Stimulated activated CD4-positive, alpha-beta T cell treated with anti-CD3 and anti-CD28 coated beads, Interleukin-4, amount 100 ng/mL, for 1 hour (primary cell): ENCODE measurements at regions not wholly inside any gene's neighbourhood (a gene's known extent, or its start where the extent isn't known, plus 50 kb on each side); places are given as distances from the start of the nearest gene placed in this dataset.
"Not testable (repeated sequence)": the region's sequence is repeated elsewhere in the genome, so short reads cannot be mapped to it uniquely, and the experiment has no call there.

Experiments
- DNase-seq: peaks from one replicate; pipeline ENCODE4 v3.0.0-alpha.2; 2020

GRCh38 chr5:88090506-88090905, 178.1 kb downstream of the TMEM161B start:
- no peak for DNase-seq

DNA sequence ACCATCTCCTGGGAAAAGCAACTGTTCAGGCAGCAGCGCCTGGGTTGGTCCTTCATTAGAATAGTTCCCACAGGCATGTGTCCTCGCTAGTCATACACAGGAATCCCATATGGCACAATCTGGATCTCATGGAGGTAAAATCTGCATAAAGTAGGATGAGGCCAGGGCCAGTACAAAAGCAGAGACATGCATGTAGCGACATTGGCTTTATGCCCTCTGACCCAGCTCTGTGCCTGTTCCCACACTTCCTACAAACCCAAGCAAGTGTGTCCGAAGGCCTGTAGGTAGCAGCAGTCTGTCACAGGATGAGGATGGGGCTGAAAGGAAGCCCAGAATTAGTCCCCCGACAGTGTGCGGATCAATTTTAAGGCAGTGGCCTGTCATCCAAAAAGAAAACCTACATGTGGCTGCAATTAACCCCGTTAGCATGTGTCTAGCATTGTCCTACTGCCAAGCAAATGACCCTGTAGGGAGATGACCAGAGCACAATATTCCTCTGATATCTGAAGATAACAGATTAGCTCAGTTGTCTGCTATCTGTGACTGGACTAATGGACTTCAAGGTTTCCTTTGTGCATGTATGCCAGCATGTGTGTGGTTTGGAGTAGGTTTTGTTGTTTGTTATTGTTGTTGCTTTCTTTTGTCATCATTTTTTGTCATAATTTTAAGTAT, 178.8 kb downstream of the TMEM161B start:
- no peak for DNase-seq

DNA sequence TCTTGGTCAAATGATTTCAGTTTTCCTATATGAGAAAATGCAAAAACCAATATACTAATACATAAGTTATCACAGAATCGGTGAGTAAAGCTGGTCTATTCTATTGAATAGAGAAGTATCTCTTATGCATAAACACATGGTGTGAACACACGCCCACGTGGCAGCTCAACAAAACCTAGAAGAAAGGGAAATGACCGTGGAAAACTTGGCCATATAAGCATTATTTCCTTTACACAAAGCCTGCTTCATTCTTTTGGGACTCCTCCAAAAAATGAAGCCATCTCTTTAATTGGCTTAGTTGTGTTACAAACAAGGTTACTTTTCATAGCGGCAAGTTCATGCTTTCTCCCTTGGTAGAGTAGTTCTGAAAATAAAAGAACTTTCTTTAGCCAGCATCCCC, 183.2 kb downstream of the TMEM161B start:
- DNase-seq: no peak

GRCh38 chr5:88081877-88082276, 186.8 kb downstream of the TMEM161B start:
- DNase-seq: no peak

GRCh38 chr5:88063813-88064212, 204.8 kb downstream of the TMEM161B start:
- no peak for DNase-seq

DNA sequence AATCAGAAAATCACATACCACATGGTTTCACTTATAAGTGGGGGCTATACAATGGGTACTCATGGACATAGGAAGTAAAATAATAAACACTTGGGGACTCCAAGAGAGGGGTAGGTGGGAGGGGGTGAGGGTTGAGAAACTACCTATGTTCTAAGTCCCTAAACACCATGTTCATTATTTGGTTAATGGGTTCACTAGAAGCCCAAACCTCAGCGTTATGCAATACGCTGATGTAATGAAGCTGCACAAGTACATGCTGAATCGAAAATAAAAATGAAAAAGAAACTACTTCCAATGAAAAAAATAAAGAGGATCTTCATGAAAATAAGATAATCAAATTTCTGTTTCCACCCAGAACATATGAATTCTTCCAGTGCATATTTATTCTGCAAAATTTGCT, 208.5 kb downstream of the TMEM161B start:
- no peak for DNase-seq

- DNase-seq: no peak
Observed at GRCh38 chr5:88058625-88059024, 210.0 kb downstream of the TMEM161B start.

GRCh38 chr5:88052468-88052867, 216.2 kb downstream of the TMEM161B start:
- not testable (repeated sequence) for DNase-seq

GRCh38 chr5:88051148-88051547, 217.5 kb downstream of the TMEM161B start:
- DNase-seq: no peak

DNA sequence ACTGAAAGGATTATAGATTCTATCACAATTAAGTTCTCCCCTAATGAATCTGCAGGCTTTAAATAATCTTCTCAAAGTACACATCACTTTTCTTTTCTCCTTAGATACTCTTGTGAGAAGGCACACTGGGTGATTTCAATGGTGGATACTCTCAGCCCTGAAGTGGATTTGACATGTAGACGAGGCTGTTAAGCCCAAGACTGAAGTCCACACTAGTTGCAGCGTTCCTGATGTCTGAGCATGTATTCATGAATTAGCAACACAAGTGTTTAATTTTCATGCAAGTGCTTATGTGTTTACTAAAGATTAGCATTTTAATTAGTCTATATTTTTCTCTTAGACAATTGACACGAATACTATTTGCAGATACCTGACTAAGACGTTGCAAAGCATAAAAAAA, 218.9 kb downstream of the TMEM161B start:
- DNase-seq: no peak

GRCh38 chr5:88049156-88049555, 219.5 kb downstream of the TMEM161B start:
- no peak for DNase-seq

DNA sequence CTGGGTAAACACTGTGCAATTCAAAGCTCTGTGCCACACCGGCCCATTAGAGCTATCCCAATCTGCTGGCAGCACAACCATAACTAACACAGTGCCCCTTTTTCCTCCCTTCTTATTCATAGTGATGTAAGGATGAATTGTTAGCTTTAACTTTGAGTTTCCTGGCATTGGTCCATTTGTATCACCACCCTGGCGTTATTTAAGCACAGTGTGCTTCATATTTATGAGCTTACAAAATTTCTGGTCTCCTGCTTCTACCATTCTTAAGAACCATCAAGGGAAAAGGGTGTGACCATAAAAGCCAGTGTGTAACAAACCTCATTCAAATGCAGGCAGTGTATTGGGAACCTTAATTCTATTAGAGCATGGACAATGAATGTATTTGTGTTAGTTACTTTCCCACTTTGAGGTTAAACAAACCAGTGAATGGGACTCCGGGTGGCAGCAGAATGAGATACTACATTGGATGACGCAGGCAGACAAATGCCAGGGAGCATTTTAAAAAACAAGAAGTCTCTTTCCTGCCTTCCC, 222.6 kb downstream of the TMEM161B start:
- DNase-seq: no peak

GRCh38 chr5:88045165-88045564, 223.5 kb downstream of the TMEM161B start:
- DNase-seq: no peak

DNA sequence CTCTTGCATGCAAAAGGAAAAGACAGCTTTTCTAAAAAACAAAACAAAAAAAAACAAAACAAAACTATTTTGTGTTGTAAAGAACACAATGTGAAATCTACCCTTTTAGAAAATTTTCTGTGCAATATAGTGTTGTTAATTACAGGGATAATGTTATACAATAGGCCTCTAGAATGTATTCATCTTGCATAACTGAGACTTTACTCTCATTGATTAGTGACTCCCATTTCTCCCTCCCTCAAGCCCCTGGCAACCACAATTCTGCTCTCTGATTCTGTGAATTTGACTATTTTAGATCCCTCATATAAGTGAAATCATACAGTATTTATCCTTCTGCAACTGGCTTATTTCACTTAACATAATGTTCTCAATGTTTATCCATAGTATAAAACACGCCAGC, 234.1 kb downstream of the TMEM161B start:
- no peak for DNase-seq

- DNase-seq: no peak
Observed at GRCh38 chr5:88033191-88033590, 235.5 kb downstream of the TMEM161B start.

DNA sequence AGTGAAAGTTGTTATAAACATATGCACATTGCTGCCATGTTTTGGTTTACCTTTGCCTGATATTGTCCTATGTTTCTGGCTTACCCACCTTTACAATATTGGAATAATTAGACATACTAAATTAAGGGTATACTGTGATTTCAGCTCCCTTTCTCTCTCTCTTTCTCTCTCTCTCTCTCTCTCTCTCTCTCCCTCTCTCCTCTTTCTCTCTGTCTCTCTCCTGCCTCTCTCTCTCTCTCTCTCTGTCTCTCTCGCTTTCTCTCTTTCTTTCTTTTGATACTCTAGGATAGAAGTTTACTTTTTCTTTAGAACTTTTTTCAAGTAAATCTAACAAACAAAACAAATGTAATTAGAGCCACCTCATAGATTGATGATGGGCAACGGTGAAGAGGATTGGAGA, 239.6 kb downstream of the TMEM161B start:
- no peak for DNase-seq

GRCh38 chr5:88021141-88021540, 247.5 kb downstream of the TMEM161B start:
- DNase-seq: no peak

DNA sequence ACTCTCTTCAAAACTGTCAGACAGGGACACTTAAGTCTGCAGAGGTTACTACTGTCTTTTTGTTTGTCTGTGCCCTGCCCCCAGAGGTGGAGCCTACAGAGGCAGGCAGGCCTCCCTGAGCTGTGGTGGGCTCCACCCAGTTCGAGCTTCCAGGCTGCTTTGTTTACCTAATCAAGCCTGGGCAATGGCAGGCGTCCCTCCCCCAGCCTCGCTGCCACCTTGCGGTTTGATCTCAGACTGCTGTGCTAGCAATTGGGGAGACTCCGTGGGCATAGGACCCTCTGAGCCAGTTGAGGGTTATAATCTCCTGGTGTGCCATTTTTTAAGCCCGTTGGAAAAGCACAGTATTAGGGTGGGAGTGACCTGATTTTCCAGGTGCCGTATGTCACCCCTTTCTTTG, 253.7 kb downstream of the TMEM161B start:
- not testable (repeated sequence) for DNase-seq

GRCh38 chr5:88000877-88001276, 267.8 kb downstream of the TMEM161B start:
- DNase-seq: no peak

- DNase-seq: no peak
Observed at GRCh38 chr5:87997662-87998061, 271.0 kb downstream of the TMEM161B start.

GRCh38 chr5:87966213-87966612, 302.4 kb downstream of the TMEM161B start:
- DNase-seq: no peak

- DNase-seq: no peak
Observed at GRCh38 chr5:87954121-87954520, 314.5 kb downstream of the TMEM161B start.

- DNase-seq: no peak
Observed at GRCh38 chr5:87951661-87952060, 317.0 kb downstream of the TMEM161B start.

GRCh38 chr5:87949676-87950631, 318.7 kb downstream of the TMEM161B start:
- DNase-seq: no peak
